ENCODE measurements at regions not wholly inside any gene's neighbourhood (a gene's known extent, or its start where the extent isn't known, plus 50 kb on each side); places are given as distances from the start of the nearest gene placed in this dataset.
"Not testable (repeated sequence)": the region's sequence is repeated elsewhere in the genome, so short reads cannot be mapped to it uniquely, and the experiment has no call there.

- WGBS: 87% methylated on average over 2 of the region's 2 CpGs
- Histone ChIP-seq H3K4me3 (no peak overlapping the region), H3K27ac (no peak overlapping the region), H3K9me3 (no peaks in the 10 kb centered on the region), H3K4me1 (no peaks in the 10 kb centered on the region), H3K36me3 (no peaks in the 10 kb centered on the region), H3K27me3 (no peaks in the 10 kb centered on the region)
- no peak for TF ChIP-seq POLR2AphosphoS5 (IDR thresholded peaks at IDR 0.05)
- no peak for TF ChIP-seq POLR2A (IDR thresholded peaks at IDR 0.05)
- TF ChIP-seq CTCF (IDR thresholded peaks at IDR 0.05): no peak
- TF ChIP-seq EP300 (IDR thresholded peaks at IDR 0.05): no peak
- DNase-seq (ENCODE audit: low spot score in 2 of 2): no peak
Observed at GRCh38 chr2:39990335-39990900, 211.4 kb upstream of the THUMPD2 start.

- H3K36me3 ChIP-seq: no peaks in the 10 kb centered on the region
- H3K4me3 ChIP-seq: no peak overlapping the region
- no peak overlapping the region for H3K27ac ChIP-seq
- TF ChIP-seq POLR2AphosphoS5 (IDR thresholded peaks at IDR 0.05) (no peak), CTCF (IDR thresholded peaks at IDR 0.05) (no peak), POLR2A (IDR thresholded peaks at IDR 0.05) (no peak), EP300 (IDR thresholded peaks at IDR 0.05) (no peak)
- no peaks in the 10 kb centered on the region for H3K9me3 ChIP-seq
- H3K4me1 ChIP-seq: no peaks in the 10 kb centered on the region
- DNase-seq (ENCODE audit: low spot score in 2 of 2): no peak
- WGBS: 63% methylated on average over 3 of the region's 3 CpGs
- no peaks in the 10 kb centered on the region for H3K27me3 ChIP-seq
Observed at GRCh38 chr2:39989888-39990287, 210.8 kb upstream of the THUMPD2 start.

GRCh38 chr2:39981883-39982311 lies 202.8 kb upstream of the THUMPD2 start:
- Histone ChIP-seq H3K4me3 (no peak overlapping the region), H3K9me3 (no peaks in the 10 kb centered on the region), H3K27me3 (no peaks in the 10 kb centered on the region), H3K27ac (no peak overlapping the region), H3K36me3 (no peaks in the 10 kb centered on the region), H3K4me1 (no peaks in the 10 kb centered on the region)
- WGBS: 55% methylated on average over 3 of the region's 3 CpGs
- no peak for DNase-seq (ENCODE audit: low spot score in 2 of 2)
- TF ChIP-seq POLR2A (IDR thresholded peaks at IDR 0.05): no peak
- no peak for TF ChIP-seq CTCF (IDR thresholded peaks at IDR 0.05)
- no peak for TF ChIP-seq EP300 (IDR thresholded peaks at IDR 0.05)
- TF ChIP-seq POLR2AphosphoS5 (IDR thresholded peaks at IDR 0.05): no peak

GRCh38 chr2:39975476-39976020 lies 196.5 kb upstream of the THUMPD2 start:
- Histone ChIP-seq H3K4me3 (no peak overlapping the region), H3K27ac (no peak overlapping the region), H3K4me1 (no peaks in the 10 kb centered on the region), H3K36me3 (no peaks in the 10 kb centered on the region), H3K27me3 (no peaks in the 10 kb centered on the region), H3K9me3 (no peaks in the 10 kb centered on the region)
- 55% methylated on average over 3 of the region's 3 CpGs for WGBS
- DNase-seq (ENCODE audit: low spot score in 2 of 2): no peak
- TF ChIP-seq POLR2AphosphoS5 (IDR thresholded peaks at IDR 0.05): no peak
- TF ChIP-seq CTCF (IDR thresholded peaks at IDR 0.05): no peak
- TF ChIP-seq EP300 (IDR thresholded peaks at IDR 0.05): no peak
- TF ChIP-seq POLR2A (IDR thresholded peaks at IDR 0.05): no peak

DNA sequence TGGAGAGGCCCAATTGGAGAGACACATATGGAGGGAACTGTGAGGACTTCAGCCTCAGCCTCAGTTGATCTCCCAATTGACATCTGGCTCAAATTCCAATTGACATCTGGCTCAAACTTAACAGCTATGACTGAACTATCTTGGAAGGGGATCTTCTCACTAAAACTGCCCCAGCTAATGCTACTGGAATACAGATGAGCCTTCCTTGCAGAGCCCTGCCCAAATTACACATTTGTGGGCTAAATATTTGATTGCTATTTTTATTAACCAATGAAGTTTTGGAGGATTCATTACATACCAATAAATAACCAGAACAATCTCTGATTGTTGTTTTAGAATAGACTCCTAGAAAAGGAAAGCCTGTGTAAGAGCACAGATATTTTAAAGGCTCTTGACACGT lies 189.0 kb upstream of the THUMPD2 start:
- Histone ChIP-seq H3K9me3 (no peaks in the 10 kb centered on the region), H3K27ac (no peak overlapping the region), H3K27me3 (no peaks in the 10 kb centered on the region), H3K4me1 (no peaks in the 10 kb centered on the region), H3K36me3 (no peaks in the 10 kb centered on the region), H3K4me3 (no peak overlapping the region)
- no peak for TF ChIP-seq POLR2AphosphoS5 (IDR thresholded peaks at IDR 0.05)
- 95% methylated on average over 1 of the region's 1 CpG for WGBS
- DNase-seq (ENCODE audit: low spot score in 2 of 2): no peak

DNA sequence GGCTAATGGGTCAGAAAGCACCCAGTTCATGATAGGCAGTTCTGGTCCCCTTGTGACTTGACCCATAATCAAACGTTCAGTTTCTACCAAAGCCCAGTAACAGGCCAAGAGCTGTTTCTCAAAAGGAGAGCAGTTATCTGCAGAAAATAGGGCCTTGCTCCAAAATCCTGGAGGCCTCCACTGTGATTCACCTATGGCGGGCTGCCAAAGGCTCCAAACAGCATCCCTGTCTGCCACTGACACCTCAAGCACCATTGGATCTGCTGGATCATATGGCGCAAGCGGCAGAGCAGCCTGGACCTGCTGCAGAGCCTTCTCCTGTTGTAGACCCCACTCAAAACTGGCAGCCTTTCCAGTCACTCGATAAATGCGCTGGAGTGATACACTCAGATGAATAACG lies 181.6 kb upstream of the THUMPD2 start:
- H3K36me3 ChIP-seq; H3K27me3 ChIP-seq; DNase-seq (ENCODE audit: low spot score in 2 of 2); H3K4me1 ChIP-seq; H3K4me3 ChIP-seq; H3K9me3 ChIP-seq; H3K27ac ChIP-seq: not testable (repeated sequence)
- WGBS: 75% methylated on average over 6 of the region's 7 CpGs

Data from suprapubic skin (tissue), 4 donors.